ENCODE measurements at regions not wholly inside any gene's neighbourhood (a gene's known extent, or its start where the extent isn't known, plus 50 kb on each side); places are given as distances from the start of the nearest gene placed in this dataset.

GRCh38 chr6:81145506-81145905, 607.0 kb downstream of the TENT5A start:
- H3K27ac ChIP-seq = no peak overlapping the region
- TF ChIP-seq CTCF (IDR thresholded peaks at IDR 0.05) (no peak), ZFX (IDR thresholded peaks at IDR 0.05; ENCODE audit: borderline replicate concordance) (no peak)

- no peak for TF ChIP-seq CTCF (IDR thresholded peaks at IDR 0.05)
- H3K27ac ChIP-seq = no peak overlapping the region
These were observed 608.1 kb downstream of the TENT5A start for GRCh38 chr6:81144346-81144745.

- no peak overlapping the region for H3K27ac ChIP-seq
- no peak for TF ChIP-seq CTCF (IDR thresholded peaks at IDR 0.05)
- no peak for TF ChIP-seq ZFX (IDR thresholded peaks at IDR 0.05; ENCODE audit: borderline replicate concordance)
These were observed 614.2 kb downstream of the TENT5A start for GRCh38 chr6:81138236-81138635.

- TF ChIP-seq CTCF (IDR thresholded peaks at IDR 0.05) (no peak), ZFX (IDR thresholded peaks at IDR 0.05; ENCODE audit: borderline replicate concordance) (no peak)
These were observed 621.5 kb downstream of the TENT5A start for GRCh38 chr6:81130969-81131368.

GRCh38 chr6:81130061-81130460, 622.4 kb downstream of the TENT5A start:
- no peak for TF ChIP-seq CTCF (IDR thresholded peaks at IDR 0.05)
- no peak for TF ChIP-seq ZFX (IDR thresholded peaks at IDR 0.05; ENCODE audit: borderline replicate concordance)

More at GRCh38 chr6:81130969-81131368, 621.5 kb downstream of the TENT5A start:
- H3K27ac ChIP-seq = no peak overlapping the region

GRCh38 chr6:81128671-81129070, 623.8 kb downstream of the TENT5A start:
- TF ChIP-seq CTCF (IDR thresholded peaks at IDR 0.05) (no peak), ZFX (IDR thresholded peaks at IDR 0.05; ENCODE audit: borderline replicate concordance) (no peak)
- no peak overlapping the region for H3K27ac ChIP-seq

More at GRCh38 chr6:81130061-81130460, 622.4 kb downstream of the TENT5A start:
- H3K27ac ChIP-seq = no peak overlapping the region

- no peak overlapping the region for H3K27ac ChIP-seq
- TF ChIP-seq CTCF (IDR thresholded peaks at IDR 0.05) (no peak), ZFX (IDR thresholded peaks at IDR 0.05; ENCODE audit: borderline replicate concordance) (no peak)
These were observed 626.3 kb downstream of the TENT5A start for GRCh38 chr6:81126150-81126549.

Data from 22Rv1 (cell line).